ENCODE measurements at regions not wholly inside any gene's neighbourhood (a gene's known extent, or its start where the extent isn't known, plus 50 kb on each side); places are given as distances from the start of the nearest gene placed in this dataset.
"Not testable (repeated sequence)": the region's sequence is repeated elsewhere in the genome, so short reads cannot be mapped to it uniquely, and the experiment has no call there.

GRCh38 chr4:97028785-97029184 is 1114.5 kb downstream of the STPG2 start:
- no peak for ATAC-seq (ENCODE audit: low read depth)

DNA sequence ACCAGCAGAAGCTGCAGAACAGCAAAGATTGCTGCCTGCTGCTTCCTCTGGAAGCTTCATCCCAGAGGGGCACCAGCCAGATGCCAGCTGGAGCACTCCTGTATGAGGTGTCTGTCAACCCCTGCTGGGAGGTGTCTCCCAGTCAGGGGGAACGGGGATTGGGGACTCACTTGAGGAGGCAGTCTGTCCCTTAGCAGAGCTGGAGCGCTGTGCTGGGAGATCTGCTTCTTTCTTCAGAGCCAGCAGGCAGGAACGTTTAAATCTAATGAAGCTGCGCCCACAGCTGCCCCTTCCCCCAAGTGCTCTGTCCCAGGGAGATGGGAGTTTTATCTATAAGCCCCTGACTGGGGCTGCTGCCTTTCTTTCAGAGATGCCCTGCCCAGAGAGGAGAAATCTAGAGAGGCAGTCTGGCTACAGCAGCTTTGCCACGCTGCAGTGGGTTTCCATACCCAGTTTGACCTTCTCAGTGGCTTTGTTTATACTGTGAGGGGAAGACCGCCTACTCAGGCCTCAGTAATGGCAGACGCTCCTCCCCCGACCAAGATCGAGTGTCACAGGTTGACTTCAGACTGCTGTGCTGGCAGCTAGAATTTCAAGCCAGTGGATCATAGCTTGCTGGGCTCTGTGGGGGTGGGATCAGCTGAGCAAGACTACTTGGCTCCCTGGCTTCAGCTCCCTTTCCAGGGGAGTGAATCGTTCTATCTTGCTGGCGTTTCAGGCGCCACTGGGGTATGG is 1105.7 kb downstream of the STPG2 start:
- WGBS, 2 experiments (ENCODE audit: extremely low coverage in 2 of 2, insufficient read length in 1 of 2), result 49% methylated on average over 2 of the region's 12 CpGs; no CpG with 5 or more reads in 1 of the 2 experiments
- not testable (repeated sequence) for H4K8ac ChIP-seq (ENCODE audit: low read depth in 2 of 2, low read length in 2 of 2)

More at GRCh38 chr4:97028785-97029184, 1114.5 kb downstream of the STPG2 start:
- no peak overlapping the region for H4K8ac ChIP-seq (ENCODE audit: low read depth in 2 of 2, low read length in 2 of 2)
- no peak overlapping the region for H3K56ac ChIP-seq (ENCODE audit: extremely low read depth, insufficient read depth, low read length)
- BruUV-seq (replicated peaks), result no TSS peak
- H3K4me2 ChIP-seq (ENCODE audit: low read depth, low read length), result no peak overlapping the region
- no peaks in the 10 kb centered on the region for H3K4me1 ChIP-seq (ENCODE audit: control insufficient read depth, insufficient read depth, low read length)
- H2BK20ac ChIP-seq (ENCODE audit: low read depth, low read length), result no peak overlapping the region
- H3K79me1 ChIP-seq (ENCODE audit: low read depth in 1 of 2, low read length in 2 of 2), result no peaks in the 10 kb centered on the region
- H3K4me3 ChIP-seq (ENCODE audit: insufficient read depth, low read depth, low read length), result no peak overlapping the region
- intact Hi-C loops (cut with micrococcal nuclease) (no loop called here), in situ Hi-C loops (cut with MboI; ENCODE audit: low sequenced_read_pairs) (no loop called here), dilution Hi-C loops (cut with HindIII; ENCODE audit: low sequenced_read_pairs, unreplicated experiment) (no loop called here)
- no peak overlapping the region for H2AK9ac ChIP-seq (replicated peaks; ENCODE audit: low read depth, low read length, poor library complexity)
- ChIA-PET POLR2A (ENCODE audit: unreplicated experiment) (no interaction called here), CTCF (no interaction called here)
- DNase-seq, result no peak
- H4K20me1 ChIP-seq (ENCODE audit: insufficient read depth, low read length), result no peaks in the 10 kb centered on the region
- no peak overlapping the region for H2AK5ac ChIP-seq (ENCODE audit: low read depth, low read length)
- no peaks in the 10 kb centered on the region for H3K9me1 ChIP-seq (ENCODE audit: insufficient read depth, low read length)
- H3K27me3 ChIP-seq (ENCODE audit: control insufficient read depth, insufficient read depth, low read length), result no peaks in the 10 kb centered on the region
- WGBS, 2 experiments (ENCODE audit: extremely low coverage in 2 of 2, insufficient read length in 1 of 2), result no CpG with 5 or more reads among the region's 2 CpGs
- H3K27ac ChIP-seq (ENCODE audit: insufficient read depth, low read length), result no peak overlapping the region
- H3K9me3 ChIP-seq (ENCODE audit: control insufficient read depth, insufficient read depth, low read length), result no peaks in the 10 kb centered on the region
- no peak overlapping the region for H3K4ac ChIP-seq (ENCODE audit: low read depth, low read length)
- no peaks in the 10 kb centered on the region for H3K36me3 ChIP-seq (ENCODE audit: control insufficient read depth, insufficient read depth, low read length)
- no peak overlapping the region for H4K91ac ChIP-seq (ENCODE audit: insufficient read depth, low read depth, low read length)
- no peak overlapping the region for H2BK15ac ChIP-seq (ENCODE audit: low read depth, low read length)
- H3K14ac ChIP-seq (replicated peaks; ENCODE audit: low read depth, low read length), result no peak overlapping the region
- H3K18ac ChIP-seq (ENCODE audit: low read depth, low read length), result no peak overlapping the region
- TF ChIP-seq MAZ (IDR thresholded peaks at IDR 0.05; ENCODE audit: borderline replicate concordance, low read depth, low read length) (no peak), CEBPB (IDR thresholded peaks at IDR 0.05; ENCODE audit: low read depth, low read length) (no peak), BHLHE40 (IDR thresholded peaks at IDR 0.05; ENCODE audit: low read depth, low read length) (no peak), MAFK (IDR thresholded peaks at IDR 0.05; ENCODE audit: low read depth, low read length) (peak; percentile 98), MXI1 (IDR thresholded peaks at IDR 0.05; ENCODE audit: borderline replicate concordance, low read depth, low read length) (no peak)
- no peak overlapping the region for H2BK120ac ChIP-seq (ENCODE audit: low read depth, low read length)
- H3K9ac ChIP-seq (ENCODE audit: low read depth, low read length), result no peak overlapping the region
- no peak overlapping the region for H2BK5ac ChIP-seq (ENCODE audit: low read depth, low read length, poor library complexity, severe bottlenecking)
- H3K23ac ChIP-seq (ENCODE audit: low read depth, low read length), result no peak overlapping the region
- no peak overlapping the region for H2AFZ ChIP-seq (replicated peaks; ENCODE audit: low read length, poor library complexity)
- H4K5ac ChIP-seq (ENCODE audit: low read depth, low read length), result no peak overlapping the region

More for the DNA sequence above, 1105.7 kb downstream of the STPG2 start:
- H4K20me1 ChIP-seq (ENCODE audit: insufficient read depth, low read length); H3K9me3 ChIP-seq (ENCODE audit: control insufficient read depth, insufficient read depth, low read length); H2BK120ac ChIP-seq (ENCODE audit: low read depth, low read length); CTCF ChIA-PET; H3K23ac ChIP-seq (ENCODE audit: low read depth, low read length); ATAC-seq (ENCODE audit: low read depth); H3K14ac ChIP-seq (replicated peaks; ENCODE audit: low read depth, low read length); H3K56ac ChIP-seq (ENCODE audit: extremely low read depth, insufficient read depth, low read length); H3K27ac ChIP-seq (ENCODE audit: insufficient read depth, low read length); H2AK9ac ChIP-seq (replicated peaks; ENCODE audit: low read depth, low read length, poor library complexity); dilution Hi-C loops (cut with HindIII; ENCODE audit: low sequenced_read_pairs, unreplicated experiment); H2BK15ac ChIP-seq (ENCODE audit: low read depth, low read length); H3K4me1 ChIP-seq (ENCODE audit: control insufficient read depth, insufficient read depth, low read length); POLR2A ChIA-PET (ENCODE audit: unreplicated experiment); H2BK20ac ChIP-seq (ENCODE audit: low read depth, low read length); intact Hi-C loops (cut with micrococcal nuclease); H3K9me1 ChIP-seq (ENCODE audit: insufficient read depth, low read length); H4K91ac ChIP-seq (ENCODE audit: insufficient read depth, low read depth, low read length); H2AK5ac ChIP-seq (ENCODE audit: low read depth, low read length); H3K4ac ChIP-seq (ENCODE audit: low read depth, low read length); H2AFZ ChIP-seq (replicated peaks; ENCODE audit: low read length, poor library complexity); H4K5ac ChIP-seq (ENCODE audit: low read depth, low read length); H3K27me3 ChIP-seq (ENCODE audit: control insufficient read depth, insufficient read depth, low read length); H3K9ac ChIP-seq (ENCODE audit: low read depth, low read length); BruUV-seq (replicated peaks); H3K18ac ChIP-seq (ENCODE audit: low read depth, low read length); H3K4me3 ChIP-seq (ENCODE audit: insufficient read depth, low read depth, low read length); H3K36me3 ChIP-seq (ENCODE audit: control insufficient read depth, insufficient read depth, low read length); H3K79me1 ChIP-seq (ENCODE audit: low read depth in 1 of 2, low read length in 2 of 2); in situ Hi-C loops (cut with MboI; ENCODE audit: low sequenced_read_pairs); H3K4me2 ChIP-seq (ENCODE audit: low read depth, low read length); DNase-seq; H2BK5ac ChIP-seq (ENCODE audit: low read depth, low read length, poor library complexity, severe bottlenecking): not testable (repeated sequence)
